ENCODE measurements at regions not wholly inside any gene's neighbourhood (a gene's known extent, or its start where the extent isn't known, plus 50 kb on each side); places are given as distances from the start of the nearest gene placed in this dataset.

DNA sequence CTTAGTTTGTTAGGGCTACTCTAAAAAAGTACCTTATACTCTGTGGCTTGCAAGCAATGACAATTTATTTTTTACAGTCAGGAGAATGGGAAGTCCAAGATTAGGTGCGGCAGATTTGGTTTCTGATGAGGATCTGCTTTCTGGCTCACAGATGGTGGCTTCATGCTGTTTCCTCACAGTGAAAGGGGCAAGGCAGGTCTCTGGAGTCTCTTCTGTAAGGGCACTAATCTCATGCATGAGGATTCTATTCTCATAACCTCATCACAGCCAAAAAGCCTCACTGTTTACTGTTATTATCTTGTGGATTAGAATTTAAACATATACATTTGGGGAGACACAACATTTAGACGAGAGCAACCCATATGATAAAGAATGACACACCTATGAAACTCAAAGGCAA lies 1957.4 kb upstream of the SEL1L start:
- TF ChIP-seq EZH2 (IDR thresholded peaks at IDR 0.05) (no peak), POLR2AphosphoS5 (IDR thresholded peaks at IDR 0.05; ENCODE audit: borderline replicate concordance, low read depth, low read length) (no peak)
